GM12878 (cell line): ENCODE measurements at regions not wholly inside any gene's neighbourhood (a gene's known extent, or its start where the extent isn't known, plus 50 kb on each side); places are given as distances from the start of the nearest gene placed in this dataset.

Source experiments
- ATAC-seq: fragments of 200-7000 bp; cut with Tn5 transposase; 3 replicates; pipeline ENCODE4 v1.9.1; 2020; ENCODE audit warnings: mild to moderate bottlenecking, moderate library complexity
- BruUV-seq: library from RNA; stranded (reverse); fragments of 400-500 nt; replicated peaks from 2 replicates; lab custom pipeline; 2021; lab: Mats Ljungman, UMichigan
- CTCF ChIA-PET: fragments of 300-600 bp; sonication (Branson Sonifier 250); formaldehyde crosslinking; extraction: SDS; loops from one replicate; lab custom pipeline; 2021; ENCODE audit warnings: inconsistent platforms; lab: Yijun Ruan, JAX
- POLR2A ChIA-PET: fragments of 350-600 bp; formaldehyde crosslinking; extraction: SDS; loops from one replicate; lab custom pipeline; 2021; ENCODE audit warnings: inconsistent platforms; lab: Charles Lee
- RAD21 ChIA-PET: fragments of 300-600 bp; sonication (Branson Sonifier 250); formaldehyde crosslinking; loops from one replicate; lab custom pipeline; 2023; ENCODE audit warnings: antibody characterized with exemption; ENCODE audit not compliant: unreplicated experiment; lab: Charles Lee
- SMC1A ChIA-PET: fragments of 300-600 bp; sonication (Branson Sonifier 250); formaldehyde crosslinking; loops from one replicate; lab custom pipeline; 2023; ENCODE audit not compliant: unreplicated experiment, uncharacterized antibody; lab: Charles Lee
- DNase-seq: peaks from one replicate; pipeline ENCODE4 v3.0.0-alpha.2; 2011; ENCODE audit warnings: low read depth, low spot score
- FAIRE-seq: peaks from 3 replicates; lab custom pipeline; 2011; peaks lifted over from hg19 to GRCh38; lab: Jason Lieb, UNC
- H2AFZ ChIP-seq: 2 replicates; pipeline ENCODE4 v1.6.0; 2011; ENCODE audit warnings: low read depth, low read length, control low read depth; ENCODE audit not compliant: control insufficient read depth
- H3K27ac ChIP-seq: 2 replicates; pipeline ENCODE4 v1.5.1; 2011; ENCODE audit warnings: control low read depth; ENCODE audit not compliant: control insufficient read depth, insufficient read depth
- H3K27me3 ChIP-seq, 2 experiments: replicated peaks in 1 of 2; 2 replicates each; pipeline versions ENCODE4 v1.6.0 to v1.6.1; 2011; ENCODE audit warnings: low read length in 1 of 2; ENCODE audit not compliant: control insufficient read depth in 2 of 2, insufficient read depth in 2 of 2
- H3K36me3 ChIP-seq, 2 experiments: 2 replicates each; pipeline ENCODE4 v1.5.1; 2011; ENCODE audit warnings: low read length in 1 of 2; ENCODE audit not compliant: control insufficient read depth in 2 of 2, insufficient read depth in 2 of 2
- H3K4me1 ChIP-seq: 2 replicates; pipeline ENCODE4 v1.6.1; 2011; ENCODE audit warnings: mild to moderate bottlenecking, low read length, moderate library complexity, mixed read lengths; ENCODE audit not compliant: control insufficient read depth, insufficient read depth
- H3K4me2 ChIP-seq: 2 replicates; pipeline ENCODE4 v1.6.0; 2011; ENCODE audit warnings: control low read depth; ENCODE audit not compliant: control insufficient read depth, insufficient read depth
- H3K4me3 ChIP-seq: fragments of 200-600 bp; sonication (generic); 2 replicates; pipeline ENCODE4 v1.5.1; 2016
- H3K79me2 ChIP-seq: 2 replicates; pipeline ENCODE4 v1.6.0; 2011; ENCODE audit warnings: low read length; ENCODE audit not compliant: control insufficient read depth, insufficient read depth
- H3K9ac ChIP-seq: 2 replicates; pipeline ENCODE4 v1.8.0; 2011; ENCODE audit warnings: low read length, control low read depth, mixed read lengths; ENCODE audit not compliant: control insufficient read depth, insufficient read depth
- H3K9me3 ChIP-seq: replicated peaks from 3 replicates; pipeline ENCODE4 v1.5.1; 2011; ENCODE audit warnings: mild to moderate bottlenecking, low read length; ENCODE audit not compliant: control insufficient read depth, insufficient read depth
- H4K20me1 ChIP-seq: 2 replicates; pipeline ENCODE4 v1.6.0; 2011; ENCODE audit not compliant: control insufficient read depth, insufficient read depth
- BCL11A ChIP-seq: IDR thresholded peaks from 2 replicates; pipeline ENCODE4 v1.6.1; 2011; ENCODE audit warnings: low read depth, low read length
- BHLHE40 ChIP-seq, 2 experiments: fragments of 450-650 bp in 1 of 2; IDR thresholded peaks; 2 replicates each; pipeline ENCODE4 v1.6.1; 2011 to 2017; ENCODE audit warnings: low read depth in 2 of 2, borderline replicate concordance in 1 of 2, improper control_type of control experiment in 1 of 2, low read length in 1 of 2, mild to moderate bottlenecking in 1 of 2
- CEBPZ ChIP-seq: fragments of 150-350 bp; IDR thresholded peaks from 2 replicates; pipeline ENCODE4 v1.6.1; 2016; ENCODE audit warnings: low read depth, low read length
- CUX1 ChIP-seq: IDR thresholded peaks from 2 replicates; pipeline ENCODE4 v1.6.1; 2012; ENCODE audit warnings: improper control_type of control experiment, low read depth, low read length; ENCODE audit not compliant: insufficient replicate concordance
- FOXK2 ChIP-seq: fragments of 450-650 bp; IDR thresholded peaks from 2 replicates; pipeline ENCODE4 v1.6.1; 2017; ENCODE audit warnings: mild to moderate bottlenecking, moderate library complexity
- GATAD2B ChIP-seq: fragments of 450-650 bp; conservative IDR thresholded peaks from 2 replicates; pipeline ENCODE4 v1.6.1; 2017; ENCODE audit warnings: low read depth, mild to moderate bottlenecking, moderate library complexity
- KAT2A ChIP-seq: conservative IDR thresholded peaks from 2 replicates; pipeline ENCODE4 v1.6.1; 2011; ENCODE audit warnings: low read depth, low read length; ENCODE audit not compliant: control insufficient read depth
- MTA2 ChIP-seq: fragments of 450-650 bp; IDR thresholded peaks from 2 replicates; pipeline ENCODE4 v1.6.1; 2016; ENCODE audit warnings: low read depth, mild to moderate bottlenecking, moderate library complexity
- MYB ChIP-seq: fragments of 150-350 bp; IDR thresholded peaks from 2 replicates; pipeline ENCODE4 v1.6.1; 2014; ENCODE audit warnings: mild to moderate bottlenecking, low read depth, low read length, borderline replicate concordance
- NBN ChIP-seq: fragments of 450-650 bp; IDR thresholded peaks from 2 replicates; pipeline ENCODE4 v1.6.1; 2016
- RB1 ChIP-seq: fragments of 450-650 bp; formaldehyde crosslinking; IDR thresholded peaks from 2 replicates; pipeline ENCODE4 v1.6.1; 2017; ENCODE audit warnings: mild to moderate bottlenecking, borderline replicate concordance
- RELA ChIP-seq: fragments of 450-650 bp; IDR thresholded peaks from 2 replicates; pipeline ENCODE4 v1.8.0; 2014; ENCODE audit warnings: borderline replicate concordance; ENCODE audit not compliant: partially characterized antibody
- SIN3A ChIP-seq: IDR thresholded peaks from 2 replicates; pipeline ENCODE4 v1.6.1; 2012; ENCODE audit warnings: low read depth, low read length, improper control_type of control experiment
- SPI1 ChIP-seq: IDR thresholded peaks from 2 replicates; pipeline ENCODE4 v1.6.1; 2011; ENCODE audit warnings: low read depth, mild to moderate bottlenecking, low read length, moderate library complexity, borderline replicate concordance; ENCODE audit not compliant: insufficient read depth
- WGBS: methylation state at CpG from one replicate; pipeline ENCODE4 v1.1.6; 2016; ENCODE audit warnings: low lambda C conversion rate; ENCODE audit not compliant: insufficient replicate concordance, insufficient coverage; ENCODE audit errors: missing lambda C conversion rate; 5-methylcytosine and 5-hydroxymethylcytosine counted together
- in situ Hi-C: fragments of 300-500 bp; cut with MboI; formaldehyde crosslinking; loops from 9 replicates; pipeline ENCODE4 v1.14.3; 2018; ENCODE audit warnings: mixed read lengths
- intact Hi-C: fragments of 100-400 bp; cut with micrococcal nuclease; formaldehyde crosslinking; loops from one replicate; pipeline ENCODE4 v1.14.2; 2022; ENCODE audit not compliant: unreplicated experiment

GRCh38 chr4:32560306-32560705 lies 1840.1 kb downstream of the PCDH7 start (continued):
- no peak for TF ChIP-seq MYB
- no peak for TF ChIP-seq SIN3A
- no peak for TF ChIP-seq BHLHE40 (IDR thresholded peaks at IDR 0.05; ENCODE audit: borderline replicate concordance in 1 of 2, low read depth in 2 of 2, low read length in 1 of 2)
- no peak for TF ChIP-seq RELA
- no peak for TF ChIP-seq MTA2
- TF ChIP-seq CUX1: no peak

GRCh38 chr4:32562010-32562409 lies 1841.8 kb downstream of the PCDH7 start:
- no peaks in the 10 kb centered on the region for H3K9me3 ChIP-seq
- H4K20me1 ChIP-seq: no peaks in the 10 kb centered on the region
- in situ Hi-C loops: no loop called here
- ChIA-PET CTCF (interaction anchor here (1.3 kb wide), 1 partner anchor 27 kb away, joined by 3 read pairs; no protein-coding TSS in a partner anchor), POLR2A (no interaction called here), RAD21 (no interaction called here)
- H3K79me2 ChIP-seq: no peaks in the 10 kb centered on the region
- no peak for ATAC-seq
- intact Hi-C loops: no loop called here
- H2AFZ ChIP-seq: no peak overlapping the region
- H3K4me3 ChIP-seq: no peak overlapping the region
- H3K4me1 ChIP-seq: no peaks in the 10 kb centered on the region
- no peaks in the 10 kb centered on the region for H3K36me3 ChIP-seq
- no peak overlapping the region for H3K4me2 ChIP-seq
- H3K27me3 ChIP-seq: no peaks in the 10 kb centered on the region
- FAIRE-seq: no peak
- TF ChIP-seq GATAD2B: no peak
- no peak for TF ChIP-seq BCL11A
- no peak for TF ChIP-seq FOXK2
- no peak for TF ChIP-seq RB1
- no peak for TF ChIP-seq NBN
- TF ChIP-seq KAT2A: no peak
- TF ChIP-seq SPI1: no peak
- no peak for TF ChIP-seq CEBPZ
- TF ChIP-seq, all 136 proteins: peak for 0
- DNase-seq: no peak
- H3K9ac ChIP-seq: no peak overlapping the region
- no TSS peak for BruUV-seq
- 44% methylated on average over 3 of the region's 3 CpGs for WGBS
- SMC1A ChIA-PET: no interaction called here
- no peak overlapping the region for H3K27ac ChIP-seq
